ENCODE measurements at regions not wholly inside any gene's neighbourhood (a gene's known extent, or its start where the extent isn't known, plus 50 kb on each side); places are given as distances from the start of the nearest gene placed in this dataset.

GRCh38 chr2:65636024-65636423 is 203.6 kb upstream of the SPRED2 start:
- ChIA-PET CTCF (no interaction called here), POLR2A (no interaction called here)
- Mint-ChIP-seq H3K27ac (no peak overlapping the region), H3K27me3 (ENCODE audit: low read depth) (peaks cover 7% of the 10 kb centered on the region), H3K36me3 (ENCODE audit: low read depth) (no peaks in the 10 kb centered on the region), H3K4me3 (no peak overlapping the region), H3K4me1 (ENCODE audit: low read depth) (peaks cover 2% of the 10 kb centered on the region), H3K9me3 (ENCODE audit: insufficient read depth) (no peaks in the 10 kb centered on the region)
- no peak for DNase-seq
- no peak for ATAC-seq

GRCh38 chr2:65634304-65634703 is 201.9 kb upstream of the SPRED2 start:
- H3K27me3 Mint-ChIP-seq (ENCODE audit: low read depth) = peaks cover 7% of the 10 kb centered on the region
- DNase-seq (no peak), ATAC-seq (no peak)
- no peak overlapping the region for H3K27ac Mint-ChIP-seq
- H3K36me3 Mint-ChIP-seq (ENCODE audit: low read depth) = no peaks in the 10 kb centered on the region
- no peaks in the 10 kb centered on the region for H3K9me3 Mint-ChIP-seq (ENCODE audit: insufficient read depth)
- ChIA-PET POLR2A (no interaction called here), CTCF (no interaction called here)
- no peak overlapping the region for H3K4me3 Mint-ChIP-seq
- no peaks in the 10 kb centered on the region for H3K4me1 Mint-ChIP-seq (ENCODE audit: low read depth)

- H3K4me3 Mint-ChIP-seq = no peak overlapping the region
- CTCF ChIA-PET = no interaction called here
- H3K27ac Mint-ChIP-seq = no peak overlapping the region
- no peak for DNase-seq
- peaks cover 12% of the 10 kb centered on the region for H3K27me3 Mint-ChIP-seq (ENCODE audit: low read depth)
- no peaks in the 10 kb centered on the region for H3K4me1 Mint-ChIP-seq (ENCODE audit: low read depth)
- H3K36me3 Mint-ChIP-seq (ENCODE audit: low read depth) = no peaks in the 10 kb centered on the region
- POLR2A ChIA-PET = no interaction called here
- H3K9me3 Mint-ChIP-seq (ENCODE audit: insufficient read depth) = no peaks in the 10 kb centered on the region
- no peak for ATAC-seq
Observed at GRCh38 chr2:65630643-65631042, 198.2 kb upstream of the SPRED2 start.

GRCh38 chr2:65628156-65628555 is 195.8 kb upstream of the SPRED2 start:
- H3K9me3 Mint-ChIP-seq (ENCODE audit: insufficient read depth) = no peaks in the 10 kb centered on the region
- ATAC-seq (no peak), DNase-seq (no peak)
- ChIA-PET POLR2A (no interaction called here), CTCF (interaction anchor here (2.3 kb wide), 1 partner anchor 12 kb away, joined by 5 read pairs; no protein-coding TSS in a partner anchor)
- H3K36me3 Mint-ChIP-seq (ENCODE audit: low read depth) = no peaks in the 10 kb centered on the region
- H3K27ac Mint-ChIP-seq = no peak overlapping the region
- H3K4me1 Mint-ChIP-seq (ENCODE audit: low read depth) = peaks cover 2% of the 10 kb centered on the region
- H3K27me3 Mint-ChIP-seq (ENCODE audit: low read depth) = peaks cover 16% of the 10 kb centered on the region
- no peak overlapping the region for H3K4me3 Mint-ChIP-seq

- POLR2A ChIA-PET = no interaction called here
- CTCF ChIA-PET = interaction anchor here (1.5 kb wide), 1 partner anchor 14 kb away, joined by 3 read pairs; no protein-coding TSS in a partner anchor
- no peak for DNase-seq
Observed at GRCh38 chr2:65626831-65627230, 194.4 kb upstream of the SPRED2 start.

GRCh38 chr2:65625982-65626381 is 193.6 kb upstream of the SPRED2 start:
- ChIA-PET POLR2A (no interaction called here), CTCF (interaction anchor here (1.5 kb wide), 1 partner anchor 14 kb away, joined by 3 read pairs; no protein-coding TSS in a partner anchor)
- peaks cover 7% of the 10 kb centered on the region for H3K4me1 Mint-ChIP-seq (ENCODE audit: low read depth)
- no peaks in the 10 kb centered on the region for H3K9me3 Mint-ChIP-seq (ENCODE audit: insufficient read depth)
- ATAC-seq (no peak), DNase-seq (no peak)
- H3K4me3 Mint-ChIP-seq = no peak overlapping the region
- H3K27ac Mint-ChIP-seq = no peak overlapping the region
- H3K27me3 Mint-ChIP-seq (ENCODE audit: low read depth) = peaks cover 27% of the 10 kb centered on the region
- H3K36me3 Mint-ChIP-seq (ENCODE audit: low read depth) = no peaks in the 10 kb centered on the region

More at GRCh38 chr2:65626831-65627230, 194.4 kb upstream of the SPRED2 start:
- no peak for ATAC-seq
- Mint-ChIP-seq H3K36me3 (ENCODE audit: low read depth) (no peaks in the 10 kb centered on the region), H3K27me3 (ENCODE audit: low read depth) (peaks cover 27% of the 10 kb centered on the region), H3K27ac (no peak overlapping the region), H3K4me1 (ENCODE audit: low read depth) (peaks cover 7% of the 10 kb centered on the region), H3K4me3 (no peak overlapping the region), H3K9me3 (ENCODE audit: insufficient read depth) (no peaks in the 10 kb centered on the region)

GRCh38 chr2:65622951-65623535 is 190.6 kb upstream of the SPRED2 start:
- ChIA-PET CTCF (interaction anchor here (1.0 kb wide), 1 partner anchor 17 kb away, joined by 3 read pairs; no protein-coding TSS in a partner anchor), POLR2A (no interaction called here)
- Mint-ChIP-seq H3K27me3 (ENCODE audit: low read depth) (peaks cover 29% of the 10 kb centered on the region), H3K9me3 (ENCODE audit: insufficient read depth) (no peaks in the 10 kb centered on the region), H3K36me3 (ENCODE audit: low read depth) (no peaks in the 10 kb centered on the region), H3K4me3 (no peak overlapping the region), H3K27ac (no peak overlapping the region), H3K4me1 (ENCODE audit: low read depth) (peaks cover 7% of the 10 kb centered on the region)
- ATAC-seq (no peak), DNase-seq (no peak)

- Mint-ChIP-seq H3K9me3 (ENCODE audit: insufficient read depth) (no peaks in the 10 kb centered on the region), H3K27ac (no peak overlapping the region), H3K27me3 (ENCODE audit: low read depth) (peaks cover 25% of the 10 kb centered on the region), H3K36me3 (ENCODE audit: low read depth) (no peaks in the 10 kb centered on the region), H3K4me1 (ENCODE audit: low read depth) (peaks cover 7% of the 10 kb centered on the region), H3K4me3 (no peak overlapping the region)
- no peak for ATAC-seq
- CTCF ChIA-PET = no interaction called here
- no peak for DNase-seq
- POLR2A ChIA-PET = no interaction called here
Observed at GRCh38 chr2:65622499-65622898, 190.1 kb upstream of the SPRED2 start.

- peaks cover 27% of the 10 kb centered on the region for H3K27me3 Mint-ChIP-seq (ENCODE audit: low read depth)
- POLR2A ChIA-PET = no interaction called here
- H3K9me3 Mint-ChIP-seq (ENCODE audit: insufficient read depth) = no peaks in the 10 kb centered on the region
- CTCF ChIA-PET = no interaction called here
- DNase-seq (no peak), ATAC-seq (no peak)
- no peak overlapping the region for H3K27ac Mint-ChIP-seq
- peaks cover 7% of the 10 kb centered on the region for H3K4me1 Mint-ChIP-seq (ENCODE audit: low read depth)
- H3K36me3 Mint-ChIP-seq (ENCODE audit: low read depth) = no peaks in the 10 kb centered on the region
- no peak overlapping the region for H3K4me3 Mint-ChIP-seq
Observed at GRCh38 chr2:65620524-65620923, 188.1 kb upstream of the SPRED2 start.

GRCh38 chr2:65620026-65620425 is 187.6 kb upstream of the SPRED2 start:
- DNase-seq = no peak
- Mint-ChIP-seq H3K36me3 (ENCODE audit: low read depth) (no peaks in the 10 kb centered on the region), H3K9me3 (ENCODE audit: insufficient read depth) (no peaks in the 10 kb centered on the region), H3K4me3 (no peak overlapping the region), H3K4me1 (ENCODE audit: low read depth) (peaks cover 7% of the 10 kb centered on the region), H3K27ac (no peak overlapping the region), H3K27me3 (ENCODE audit: low read depth) (peaks cover 27% of the 10 kb centered on the region)
- CTCF ChIA-PET = no interaction called here
- no peak for ATAC-seq
- POLR2A ChIA-PET = no interaction called here

- DNase-seq (no peak), ATAC-seq (no peak)
- no peak overlapping the region for H3K4me3 Mint-ChIP-seq
- peaks cover 12% of the 10 kb centered on the region for H3K27me3 Mint-ChIP-seq (ENCODE audit: low read depth)
- no peak overlapping the region for H3K27ac Mint-ChIP-seq
- CTCF ChIA-PET = no interaction called here
- no peaks in the 10 kb centered on the region for H3K36me3 Mint-ChIP-seq (ENCODE audit: low read depth)
- H3K9me3 Mint-ChIP-seq (ENCODE audit: insufficient read depth) = no peaks in the 10 kb centered on the region
- no peaks in the 10 kb centered on the region for H3K4me1 Mint-ChIP-seq (ENCODE audit: low read depth)
- POLR2A ChIA-PET = no interaction called here
Observed at GRCh38 chr2:65615602-65616001, 183.2 kb upstream of the SPRED2 start.

GRCh38 chr2:65613968-65614555 is 181.7 kb upstream of the SPRED2 start:
- Mint-ChIP-seq H3K4me3 (no peak overlapping the region), H3K27ac (no peak overlapping the region), H3K4me1 (ENCODE audit: low read depth) (no peaks in the 10 kb centered on the region), H3K36me3 (ENCODE audit: low read depth) (no peaks in the 10 kb centered on the region), H3K9me3 (ENCODE audit: insufficient read depth) (no peaks in the 10 kb centered on the region), H3K27me3 (ENCODE audit: low read depth) (peaks cover 8% of the 10 kb centered on the region)
- POLR2A ChIA-PET = no interaction called here
- ATAC-seq (no peak), DNase-seq (no peak)
- CTCF ChIA-PET = no interaction called here

- no peak overlapping the region for H3K4me3 Mint-ChIP-seq
- ChIA-PET POLR2A (no interaction called here), CTCF (no interaction called here)
- H3K36me3 Mint-ChIP-seq (ENCODE audit: low read depth) = no peaks in the 10 kb centered on the region
- DNase-seq (no peak), ATAC-seq (no peak)
- no peaks in the 10 kb centered on the region for H3K4me1 Mint-ChIP-seq (ENCODE audit: low read depth)
- H3K27me3 Mint-ChIP-seq (ENCODE audit: low read depth) = no peaks in the 10 kb centered on the region
- H3K27ac Mint-ChIP-seq = no peak overlapping the region
- H3K9me3 Mint-ChIP-seq (ENCODE audit: insufficient read depth) = no peaks in the 10 kb centered on the region
Observed at GRCh38 chr2:65611488-65611887, 179.1 kb upstream of the SPRED2 start.
